ENCODE measurements at regions not wholly inside any gene's neighbourhood (a gene's known extent, or its start where the extent isn't known, plus 50 kb on each side); places are given as distances from the start of the nearest gene placed in this dataset.

GRCh38 chr12:124194264-124194892 lies 100.5 kb upstream of the RFLNA start:
- no peak for DNase-seq (ENCODE audit: low spot score)
- H3K9me3 ChIP-seq (replicated peaks in 1 of 2; ENCODE audit: control insufficient read depth in 2 of 2, insufficient read depth in 1 of 2, low read depth in 1 of 2, low read length in 2 of 2) = peaks cover 0 to 5% of the 10 kb centered on the region in 2 donors
- H3K14ac ChIP-seq (ENCODE audit: low read length) = no peak overlapping the region
- no peaks in the 10 kb centered on the region for H3K4me1 ChIP-seq (ENCODE audit: control insufficient read depth in 2 of 2, insufficient read depth in 1 of 2, low read depth in 1 of 2, low read length in 2 of 2)
- no peak overlapping the region for H2AFZ ChIP-seq (ENCODE audit: low read length)
- H3K4me3 ChIP-seq (ENCODE audit: low read length in 2 of 2) = no peak overlapping the region
- no peak overlapping the region for H2BK15ac ChIP-seq (ENCODE audit: low read length)
- no peak overlapping the region for H3K4ac ChIP-seq (ENCODE audit: low read length)
- no peak overlapping the region for H2BK120ac ChIP-seq (ENCODE audit: low read depth, low read length)
- H2AK5ac ChIP-seq (ENCODE audit: low read depth, low read length) = no peak overlapping the region
- no peak overlapping the region for H3K27ac ChIP-seq (replicated peaks; ENCODE audit: low read length)
- H2BK12ac ChIP-seq (ENCODE audit: low read length) = no peak overlapping the region
- no peak overlapping the region for H4K8ac ChIP-seq (ENCODE audit: low read depth, low read length)
- H3K18ac ChIP-seq (ENCODE audit: low read length) = no peak overlapping the region
- H3K36me3 ChIP-seq (replicated peaks in 1 of 2; ENCODE audit: control insufficient read depth in 2 of 2, insufficient read depth in 2 of 2, low read length in 2 of 2) = no peaks in the 10 kb centered on the region
- no CpG with 5 or more reads among the region's 15 CpGs for WGBS, 2 donors (ENCODE audit: extremely low coverage in 2 of 2, insufficient read length in 2 of 2, insufficient replicate concordance in 1 of 2)
- no peak overlapping the region for H2BK5ac ChIP-seq (ENCODE audit: low read length)
- no peak overlapping the region for H3K4me2 ChIP-seq (ENCODE audit: insufficient read depth, low read length, poor library complexity, severe bottlenecking)
- no peak overlapping the region for H3K23ac ChIP-seq (ENCODE audit: low read depth, low read length, poor library complexity)
- no peak overlapping the region for H4K91ac ChIP-seq (ENCODE audit: low read depth, low read length, poor library complexity)
- no peak overlapping the region for H3K9ac ChIP-seq (ENCODE audit: low read depth, low read length, poor library complexity)
- H3K27me3 ChIP-seq (ENCODE audit: control insufficient read depth in 3 of 3, insufficient read depth in 3 of 3, low read depth in 1 of 3, low read length in 3 of 3) = no peaks in the 10 kb centered on the region
- H3K79me1 ChIP-seq (ENCODE audit: low read depth, low read length) = no peaks in the 10 kb centered on the region

- Histone ChIP-seq H4K91ac (ENCODE audit: low read depth, low read length, poor library complexity) (no peak overlapping the region), H3K79me1 (ENCODE audit: low read depth, low read length) (no peaks in the 10 kb centered on the region), H3K9ac (ENCODE audit: low read depth, low read length, poor library complexity) (peak overlapping the region; percentile 51), H3K4ac (ENCODE audit: low read length) (no peak overlapping the region), H3K27me3 (ENCODE audit: control insufficient read depth in 3 of 3, insufficient read depth in 3 of 3, low read depth in 1 of 3, low read length in 3 of 3) (no peaks in the 10 kb centered on the region), H3K23ac (ENCODE audit: low read depth, low read length, poor library complexity) (no peak overlapping the region), H3K14ac (ENCODE audit: low read length) (no peak overlapping the region), H2BK15ac (ENCODE audit: low read length) (peak overlapping the region; percentile 8), H3K4me3 (ENCODE audit: low read length in 2 of 2) (no peak overlapping the region), H3K9me3 (replicated peaks in 1 of 2; ENCODE audit: control insufficient read depth in 2 of 2, insufficient read depth in 1 of 2, low read depth in 1 of 2, low read length in 2 of 2) (peaks cover 0 to 5% of the 10 kb centered on the region in 2 donors), H3K4me2 (ENCODE audit: insufficient read depth, low read length, poor library complexity, severe bottlenecking) (no peak overlapping the region), H2BK12ac (ENCODE audit: low read length) (no peak overlapping the region), H2BK5ac (ENCODE audit: low read length) (no peak overlapping the region), H4K8ac (ENCODE audit: low read depth, low read length) (no peak overlapping the region), H3K4me1 (ENCODE audit: control insufficient read depth in 2 of 2, insufficient read depth in 1 of 2, low read depth in 1 of 2, low read length in 2 of 2) (no peaks in the 10 kb centered on the region), H2AK5ac (ENCODE audit: low read depth, low read length) (no peak overlapping the region), H3K36me3 (replicated peaks in 1 of 2; ENCODE audit: control insufficient read depth in 2 of 2, insufficient read depth in 2 of 2, low read length in 2 of 2) (no peaks in the 10 kb centered on the region), H3K27ac (replicated peaks; ENCODE audit: low read length) (no peak overlapping the region), H2AFZ (ENCODE audit: low read length) (no peak overlapping the region), H3K18ac (ENCODE audit: low read length) (peak overlapping the region; percentile 18), H2BK120ac (ENCODE audit: low read depth, low read length) (peak overlapping the region; percentile 49)
- WGBS, 2 donors (ENCODE audit: extremely low coverage in 2 of 2, insufficient read length in 2 of 2, insufficient replicate concordance in 1 of 2) = no CpG with 5 or more reads among the region's 18 CpGs
- no peak for DNase-seq (ENCODE audit: low spot score)
These were observed 99.9 kb upstream of the RFLNA start for GRCh38 chr12:124194893-124195566.

DNA sequence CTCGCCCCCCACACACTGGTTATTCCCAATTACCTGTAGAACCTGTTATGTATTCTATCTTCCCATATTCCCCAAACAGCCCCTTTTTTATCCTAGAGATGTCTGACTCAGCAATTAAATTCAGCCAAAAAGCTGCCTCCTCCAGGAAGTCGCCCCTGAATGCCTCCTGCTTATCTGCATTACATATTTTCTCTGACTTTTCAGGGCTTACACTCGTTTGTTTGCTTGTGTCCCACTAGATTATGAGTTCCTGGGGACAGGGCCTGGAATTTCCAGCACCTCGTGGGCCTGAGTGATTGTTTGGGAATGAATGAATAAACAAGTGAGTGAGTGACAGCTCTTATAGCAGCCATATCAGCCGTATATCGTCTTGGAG lies 99.3 kb upstream of the RFLNA start:
- H3K27ac ChIP-seq (replicated peaks; ENCODE audit: low read length) = no peak overlapping the region
- no peak overlapping the region for H2AK5ac ChIP-seq (ENCODE audit: low read depth, low read length)
- H2BK120ac ChIP-seq (ENCODE audit: low read depth, low read length) = peak overlapping the region; percentile 49
- H3K4ac ChIP-seq (ENCODE audit: low read length) = no peak overlapping the region
- no peaks in the 10 kb centered on the region for H3K27me3 ChIP-seq (ENCODE audit: control insufficient read depth in 3 of 3, insufficient read depth in 3 of 3, low read depth in 1 of 3, low read length in 3 of 3)
- H3K9ac ChIP-seq (ENCODE audit: low read depth, low read length, poor library complexity) = no peak overlapping the region
- H3K18ac ChIP-seq (ENCODE audit: low read length) = no peak overlapping the region
- H3K4me2 ChIP-seq (ENCODE audit: insufficient read depth, low read length, poor library complexity, severe bottlenecking) = no peak overlapping the region
- H3K4me3 ChIP-seq (ENCODE audit: low read length in 2 of 2) = no peak overlapping the region
- no CpG with 5 or more reads among the region's 6 CpGs for WGBS, 2 donors (ENCODE audit: extremely low coverage in 2 of 2, insufficient read length in 2 of 2, insufficient replicate concordance in 1 of 2)
- H3K36me3 ChIP-seq (replicated peaks in 1 of 2; ENCODE audit: control insufficient read depth in 2 of 2, insufficient read depth in 2 of 2, low read length in 2 of 2) = no peaks in the 10 kb centered on the region
- H3K23ac ChIP-seq (ENCODE audit: low read depth, low read length, poor library complexity) = no peak overlapping the region
- peaks cover 0 to 6% of the 10 kb centered on the region in 2 donors for H3K9me3 ChIP-seq (replicated peaks in 1 of 2; ENCODE audit: control insufficient read depth in 2 of 2, insufficient read depth in 1 of 2, low read depth in 1 of 2, low read length in 2 of 2)
- no peak overlapping the region for H4K8ac ChIP-seq (ENCODE audit: low read depth, low read length)
- H2BK12ac ChIP-seq (ENCODE audit: low read length) = no peak overlapping the region
- H4K91ac ChIP-seq (ENCODE audit: low read depth, low read length, poor library complexity) = no peak overlapping the region
- H2BK15ac ChIP-seq (ENCODE audit: low read length) = no peak overlapping the region
- H2BK5ac ChIP-seq (ENCODE audit: low read length) = no peak overlapping the region
- no peak overlapping the region for H2AFZ ChIP-seq (ENCODE audit: low read length)
- no peaks in the 10 kb centered on the region for H3K79me1 ChIP-seq (ENCODE audit: low read depth, low read length)
- no peak overlapping the region for H3K14ac ChIP-seq (ENCODE audit: low read length)
- H3K4me1 ChIP-seq (ENCODE audit: control insufficient read depth in 2 of 2, insufficient read depth in 1 of 2, low read depth in 1 of 2, low read length in 2 of 2) = no peaks in the 10 kb centered on the region
- no peak for DNase-seq (ENCODE audit: low spot score)

- Histone ChIP-seq H3K36me3 (replicated peaks in 1 of 2; ENCODE audit: control insufficient read depth in 2 of 2, insufficient read depth in 2 of 2, low read length in 2 of 2) (no peaks in the 10 kb centered on the region), H3K23ac (ENCODE audit: low read depth, low read length, poor library complexity) (no peak overlapping the region), H2BK15ac (ENCODE audit: low read length) (no peak overlapping the region), H2BK12ac (ENCODE audit: low read length) (no peak overlapping the region), H3K4ac (ENCODE audit: low read length) (no peak overlapping the region), H3K4me3 (ENCODE audit: low read length in 2 of 2) (no peak overlapping the region), H2AFZ (ENCODE audit: low read length) (no peak overlapping the region), H4K8ac (ENCODE audit: low read depth, low read length) (no peak overlapping the region), H3K4me1 (ENCODE audit: control insufficient read depth in 2 of 2, insufficient read depth in 1 of 2, low read depth in 1 of 2, low read length in 2 of 2) (no peaks in the 10 kb centered on the region), H3K27me3 (ENCODE audit: control insufficient read depth in 3 of 3, insufficient read depth in 3 of 3, low read depth in 1 of 3, low read length in 3 of 3) (no peaks in the 10 kb centered on the region), H2AK5ac (ENCODE audit: low read depth, low read length) (no peak overlapping the region), H3K79me1 (ENCODE audit: low read depth, low read length) (no peaks in the 10 kb centered on the region), H3K9me3 (replicated peaks in 1 of 2; ENCODE audit: control insufficient read depth in 2 of 2, insufficient read depth in 1 of 2, low read depth in 1 of 2, low read length in 2 of 2) (peaks cover 0 to 8% of the 10 kb centered on the region in 2 donors), H3K14ac (ENCODE audit: low read length) (no peak overlapping the region), H3K27ac (replicated peaks; ENCODE audit: low read length) (no peak overlapping the region), H2BK120ac (ENCODE audit: low read depth, low read length) (no peak overlapping the region), H3K18ac (ENCODE audit: low read length) (no peak overlapping the region), H3K9ac (ENCODE audit: low read depth, low read length, poor library complexity) (no peak overlapping the region), H2BK5ac (ENCODE audit: low read length) (no peak overlapping the region), H3K4me2 (ENCODE audit: insufficient read depth, low read length, poor library complexity, severe bottlenecking) (no peak overlapping the region), H4K91ac (ENCODE audit: low read depth, low read length, poor library complexity) (no peak overlapping the region)
- no CpG with 5 or more reads among the region's 7 CpGs for WGBS, 2 donors (ENCODE audit: extremely low coverage in 2 of 2, insufficient read length in 2 of 2, insufficient replicate concordance in 1 of 2)
- no peak for DNase-seq (ENCODE audit: low spot score)
These were observed 98.7 kb upstream of the RFLNA start for GRCh38 chr12:124196236-124196635.
